H1 (cell line): ENCODE measurements at regions not wholly inside any gene's neighbourhood (a gene's known extent, or its start where the extent isn't known, plus 50 kb on each side); places are given as distances from the start of the nearest gene placed in this dataset.

Source experiments
- JUND ChIP-seq: IDR thresholded peaks from 2 replicates; pipeline ENCODE4 v1.6.1; 2011; ENCODE audit warnings: mild to moderate bottlenecking, improper control_type of control experiment, low read length
- SAP30 ChIP-seq: fragments of 300-600 bp; sonication (generic); IDR thresholded peaks from 2 replicates; pipeline ENCODE4 v1.7.1; 2012; ENCODE audit warnings: low read length, moderate library complexity, mild to moderate bottlenecking, inconsistent platforms; ENCODE audit not compliant: insufficient read depth, insufficient replicate concordance

DNA sequence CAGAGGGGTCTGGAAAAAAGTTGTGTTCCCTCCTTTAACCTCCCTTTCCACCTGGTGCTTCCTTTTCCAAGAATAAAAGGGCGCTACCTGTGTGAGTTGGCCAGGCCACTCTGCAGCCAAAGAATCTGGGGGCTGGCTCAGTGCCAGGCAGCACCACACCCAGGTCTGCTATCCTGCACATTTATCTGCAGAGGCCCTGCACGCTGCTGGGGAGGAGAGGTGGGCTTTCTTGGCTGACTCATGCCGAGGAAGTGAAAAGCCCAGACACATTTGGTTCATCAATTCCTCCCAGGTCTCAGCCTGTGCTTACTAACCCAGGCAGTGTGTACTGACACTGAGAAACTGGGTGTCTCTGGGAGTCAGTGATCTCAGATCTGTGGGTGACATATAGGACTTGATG, 79.8 kb upstream of the F3 start (continued):
- TF ChIP-seq SAP30: no peak
- TF ChIP-seq JUND: no peak
